ENCODE measurements at regions not wholly inside any gene's neighbourhood (a gene's known extent, or its start where the extent isn't known, plus 50 kb on each side); places are given as distances from the start of the nearest gene placed in this dataset.

- DNase-seq (no peak), ATAC-seq (replicated peaks) (no peak)
- no peaks in the 10 kb centered on the region for H3K4me1 Mint-ChIP-seq
- no peak overlapping the region for H3K27ac Mint-ChIP-seq
- peaks cover 5 to 9% of the 10 kb centered on the region in 2 donors for H3K9me3 Mint-ChIP-seq
- no peaks in the 10 kb centered on the region for H3K27me3 Mint-ChIP-seq
- H3K36me3 Mint-ChIP-seq, result peaks cover 2% of the 10 kb centered on the region in 2 donors
- H3K4me3 Mint-ChIP-seq, result no peak overlapping the region
These were observed 133.4 kb downstream of the ACTL7B start for GRCh38 chr9:108722396-108722795.

- DNase-seq, result no peak
- Mint-ChIP-seq H3K4me3 (no peak overlapping the region), H3K9me3 (peaks cover 14 to 16% of the 10 kb centered on the region in 2 donors), H3K4me1 (no peaks in the 10 kb centered on the region), H3K27ac (peak overlapping the region; percentile 72), H3K27me3 (no peaks in the 10 kb centered on the region), H3K36me3 (peaks cover 4 to 7% of the 10 kb centered on the region in 2 donors)
- ATAC-seq (replicated peaks), result no peak
These were observed 135.6 kb downstream of the ACTL7B start for GRCh38 chr9:108720191-108720642.

DNA sequence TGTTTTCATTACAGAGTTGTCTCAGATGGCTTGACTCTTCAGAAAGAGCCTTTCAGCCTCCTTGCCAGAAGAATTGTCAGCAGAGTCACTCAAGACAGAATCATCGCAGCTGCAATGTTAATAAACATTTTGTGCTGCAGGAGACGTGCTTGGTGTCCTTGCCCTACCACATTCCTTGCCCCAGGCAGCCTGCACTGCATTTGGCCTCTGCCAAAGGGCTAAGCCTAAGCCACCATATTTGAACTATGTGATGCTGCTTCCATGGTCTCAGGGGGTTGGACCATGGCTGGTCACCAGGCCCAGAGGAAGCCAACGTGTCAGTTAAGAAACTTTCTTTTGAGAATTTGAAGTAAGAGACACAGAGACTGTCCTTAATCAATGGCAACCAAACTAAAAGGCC, 145.4 kb downstream of the ACTL7B start:
- peaks cover 0 to 6% of the 10 kb centered on the region in 2 donors for H3K27me3 Mint-ChIP-seq
- peaks cover 4 to 9% of the 10 kb centered on the region in 2 donors for H3K9me3 Mint-ChIP-seq
- H3K4me1 Mint-ChIP-seq, result peaks cover 0 to 4% of the 10 kb centered on the region in 2 donors
- no peak for DNase-seq
- H3K27ac Mint-ChIP-seq, result no peak overlapping the region
- peaks cover 2 to 4% of the 10 kb centered on the region in 2 donors for H3K36me3 Mint-ChIP-seq
- no peak for ATAC-seq (replicated peaks)
- H3K4me3 Mint-ChIP-seq, result no peak overlapping the region

- DNase-seq, result no peak
- Mint-ChIP-seq H3K36me3 (peaks cover 1 to 4% of the 10 kb centered on the region in 2 donors), H3K27ac (no peak overlapping the region), H3K4me3 (no peak overlapping the region), H3K27me3 (peaks cover 0 to 6% of the 10 kb centered on the region in 2 donors), H3K4me1 (peaks cover 0 to 4% of the 10 kb centered on the region in 2 donors), H3K9me3 (peaks cover 4 to 7% of the 10 kb centered on the region in 2 donors)
- no peak for ATAC-seq (replicated peaks)
These were observed 145.8 kb downstream of the ACTL7B start for GRCh38 chr9:108709997-108710396.

DNA sequence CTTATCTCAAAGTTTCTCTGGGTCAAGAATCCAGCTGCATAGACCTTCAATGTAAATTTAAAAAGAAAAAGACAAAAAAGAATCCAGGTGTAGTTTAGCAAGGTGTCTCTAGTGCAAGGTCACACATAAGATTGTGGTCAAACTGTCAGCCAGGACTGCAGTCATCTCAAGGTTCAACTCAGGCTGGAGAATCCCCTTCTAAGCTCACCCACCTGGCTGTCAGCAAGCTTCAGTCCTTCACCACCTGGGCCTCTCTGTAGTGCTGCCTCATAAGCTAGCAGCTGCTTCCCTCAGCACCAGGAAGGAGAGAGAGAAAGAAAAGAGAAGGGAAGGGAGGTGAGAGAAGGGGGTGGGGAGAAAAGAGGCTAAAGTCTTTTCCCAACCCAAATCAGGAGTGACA, 146.7 kb downstream of the ACTL7B start:
- H3K36me3 Mint-ChIP-seq, result peaks cover 0 to 11% of the 10 kb centered on the region in 2 donors
- H3K4me1 Mint-ChIP-seq, result peaks cover 0 to 4% of the 10 kb centered on the region in 2 donors
- peaks cover 0 to 6% of the 10 kb centered on the region in 2 donors for H3K27me3 Mint-ChIP-seq
- peaks cover 2 to 4% of the 10 kb centered on the region in 2 donors for H3K9me3 Mint-ChIP-seq
- H3K4me3 Mint-ChIP-seq, result no peak overlapping the region
- ATAC-seq (replicated peaks) (no peak), DNase-seq (no peak)
- no peak overlapping the region for H3K27ac Mint-ChIP-seq

DNA sequence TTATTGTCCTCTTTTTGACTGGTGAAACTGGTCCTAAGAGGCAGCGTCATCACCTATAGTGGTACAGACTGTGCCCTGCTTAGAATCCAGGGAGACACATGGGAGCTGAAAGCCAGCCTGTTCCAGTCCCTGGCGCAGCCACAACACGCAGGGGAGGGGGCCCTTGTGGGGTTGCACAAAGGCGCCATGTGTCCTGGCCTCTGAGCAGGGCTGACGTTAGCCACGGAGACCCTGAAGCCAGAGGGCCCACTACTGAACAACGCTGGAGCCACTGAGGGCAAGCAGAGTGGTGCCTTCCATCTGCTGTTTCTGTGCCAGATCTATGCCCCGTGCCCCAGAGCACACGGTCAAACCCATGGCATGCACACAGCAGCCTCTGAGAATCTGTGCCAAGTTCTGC, 147.3 kb downstream of the ACTL7B start:
- Mint-ChIP-seq H3K9me3 (peaks cover 2 to 4% of the 10 kb centered on the region in 2 donors), H3K4me1 (peaks cover 0 to 4% of the 10 kb centered on the region in 2 donors), H3K27ac (no peak overlapping the region), H3K4me3 (no peak overlapping the region), H3K27me3 (peaks cover 0 to 5% of the 10 kb centered on the region in 2 donors), H3K36me3 (peaks cover 0 to 12% of the 10 kb centered on the region in 2 donors)
- DNase-seq (no peak), ATAC-seq (replicated peaks) (no peak)

DNA sequence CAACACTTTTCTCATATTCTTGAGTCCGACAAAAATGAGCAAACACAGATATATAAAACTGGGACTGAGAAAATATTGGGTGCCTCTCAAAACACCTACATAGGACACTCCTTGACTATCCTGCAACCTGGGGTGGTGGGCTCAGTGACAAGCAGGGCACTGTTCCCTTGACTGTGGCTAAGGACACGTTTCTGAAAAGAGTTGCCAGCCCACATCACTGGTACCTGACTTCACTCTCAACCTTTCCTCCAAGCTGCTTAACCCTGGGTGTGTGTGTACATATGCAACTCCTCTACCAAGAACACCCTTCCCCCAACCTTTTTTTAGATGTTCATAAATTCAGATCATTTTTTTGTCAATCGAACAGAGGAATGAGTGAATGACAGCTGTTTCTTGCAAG, 148.7 kb downstream of the ACTL7B start:
- no peak overlapping the region for H3K4me3 Mint-ChIP-seq
- no peaks in the 10 kb centered on the region for H3K27me3 Mint-ChIP-seq
- ATAC-seq (replicated peaks) (no peak), DNase-seq (no peak)
- H3K4me1 Mint-ChIP-seq, result peaks cover 0 to under 1% of the 10 kb centered on the region in 2 donors
- H3K36me3 Mint-ChIP-seq, result peaks cover 2 to 8% of the 10 kb centered on the region in 2 donors
- H3K27ac Mint-ChIP-seq, result no peak overlapping the region
- no peaks in the 10 kb centered on the region for H3K9me3 Mint-ChIP-seq

DNA sequence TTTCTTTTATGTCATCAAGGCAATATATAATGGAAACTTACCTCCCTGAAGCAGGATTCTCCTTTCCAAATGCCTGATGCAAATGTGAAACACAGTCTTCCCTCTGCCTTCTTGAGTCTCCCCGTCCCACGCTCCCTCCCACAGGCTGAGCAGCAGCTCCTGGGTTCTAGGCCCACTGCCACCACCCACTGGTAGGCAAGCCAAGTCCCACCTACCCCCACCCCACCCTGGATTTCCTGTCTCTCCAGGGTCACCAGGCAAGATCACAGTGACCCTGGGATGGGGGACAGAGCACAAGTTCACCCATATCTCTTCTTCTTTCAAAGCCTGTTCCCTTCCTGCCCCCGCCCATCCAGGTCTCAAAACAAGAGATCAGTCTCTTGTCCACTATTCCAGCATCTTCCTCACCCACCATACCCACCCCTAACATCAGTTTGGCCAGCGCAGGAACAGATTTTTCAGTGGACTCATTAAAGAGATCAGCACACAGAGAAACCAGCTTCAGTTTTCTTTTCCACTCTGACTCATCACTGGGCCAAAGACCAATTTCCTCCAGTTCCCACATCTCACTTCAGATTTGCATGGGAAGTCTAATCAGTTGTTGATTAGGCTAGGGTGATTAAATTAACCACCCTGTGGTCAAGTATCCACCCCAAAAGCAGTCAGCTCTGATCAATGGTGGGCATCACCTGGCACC, 151.5 kb downstream of the ACTL7B start:
- Mint-ChIP-seq H3K27ac (no peak overlapping the region), H3K36me3 (peaks cover 2 to 8% of the 10 kb centered on the region in 2 donors), H3K9me3 (no peaks in the 10 kb centered on the region), H3K27me3 (no peaks in the 10 kb centered on the region), H3K4me3 (no peak overlapping the region), H3K4me1 (no peaks in the 10 kb centered on the region)
- DNase-seq (no peak), ATAC-seq (replicated peaks) (no peak)

GRCh38 chr9:108703429-108703828, 152.4 kb downstream of the ACTL7B start:
- Mint-ChIP-seq H3K4me1 (no peaks in the 10 kb centered on the region), H3K36me3 (peaks cover 2 to 8% of the 10 kb centered on the region in 2 donors), H3K27me3 (no peaks in the 10 kb centered on the region), H3K9me3 (peaks cover 2 to 4% of the 10 kb centered on the region in 2 donors), H3K27ac (no peak overlapping the region), H3K4me3 (no peak overlapping the region)
- DNase-seq (no peak), ATAC-seq (replicated peaks) (no peak)

- ATAC-seq (replicated peaks) (no peak), DNase-seq (no peak)
- Mint-ChIP-seq H3K4me1 (no peaks in the 10 kb centered on the region), H3K27me3 (no peaks in the 10 kb centered on the region), H3K27ac (no peak overlapping the region), H3K36me3 (peaks cover 2 to 8% of the 10 kb centered on the region in 2 donors), H3K9me3 (peaks cover 2 to 8% of the 10 kb centered on the region in 2 donors), H3K4me3 (no peak overlapping the region)
These were observed 153.1 kb downstream of the ACTL7B start for GRCh38 chr9:108702681-108703080.

GRCh38 chr9:108698801-108699200, 157.0 kb downstream of the ACTL7B start:
- Mint-ChIP-seq H3K27ac (no peak overlapping the region), H3K27me3 (no peaks in the 10 kb centered on the region), H3K9me3 (peaks cover 9 to 19% of the 10 kb centered on the region in 2 donors), H3K36me3 (peaks cover 3 to 4% of the 10 kb centered on the region in 2 donors), H3K4me3 (no peak overlapping the region), H3K4me1 (no peaks in the 10 kb centered on the region)
- no peak for DNase-seq
- ATAC-seq (replicated peaks), result no peak

DNA sequence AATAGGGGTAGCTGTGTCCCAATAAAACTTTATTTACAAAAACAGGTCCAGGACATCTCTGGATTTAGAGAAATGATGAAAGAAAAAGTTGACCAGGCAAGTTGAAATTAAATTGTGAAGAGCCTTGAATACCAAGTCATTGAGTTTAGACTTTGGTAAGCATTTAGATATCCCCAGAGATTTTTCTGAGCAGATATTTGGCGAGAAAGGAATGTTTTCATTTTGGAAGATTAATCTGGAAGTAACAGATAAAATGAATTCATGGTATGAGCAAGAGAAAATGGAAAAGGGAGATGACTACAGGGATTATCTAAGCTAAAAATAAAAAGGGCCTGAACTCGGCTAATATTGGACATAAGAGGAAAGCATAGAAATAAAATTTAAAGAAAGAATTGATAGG, 157.6 kb downstream of the ACTL7B start:
- Mint-ChIP-seq H3K27ac (no peak overlapping the region), H3K4me3 (no peak overlapping the region), H3K4me1 (no peaks in the 10 kb centered on the region), H3K9me3 (peaks cover 9 to 19% of the 10 kb centered on the region in 2 donors), H3K36me3 (peaks cover 3 to 4% of the 10 kb centered on the region in 2 donors), H3K27me3 (no peaks in the 10 kb centered on the region)
- DNase-seq (no peak), ATAC-seq (replicated peaks) (no peak)

DNA sequence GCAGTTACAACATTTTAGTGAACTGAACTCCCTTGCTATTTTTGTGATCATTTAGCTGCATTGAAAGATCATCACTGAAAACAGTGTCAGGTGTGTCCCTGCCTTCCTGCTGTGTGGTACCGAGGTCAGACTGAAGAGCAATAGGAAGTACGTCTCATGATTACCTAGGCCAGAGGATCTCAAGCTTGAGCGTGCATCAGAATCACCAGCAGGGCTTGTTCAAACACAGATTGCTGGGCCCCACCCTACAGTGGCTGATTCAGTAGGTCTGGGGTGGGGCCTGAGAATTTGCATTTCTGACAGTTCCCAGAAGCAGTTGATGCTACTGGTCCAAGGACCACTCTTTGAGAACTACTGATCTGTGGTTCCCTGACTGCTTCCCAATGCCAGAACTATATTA, 159.6 kb downstream of the ACTL7B start:
- H3K27me3 Mint-ChIP-seq, result no peaks in the 10 kb centered on the region
- H3K36me3 Mint-ChIP-seq, result peaks cover 1 to 4% of the 10 kb centered on the region in 2 donors
- DNase-seq (no peak), ATAC-seq (replicated peaks) (no peak)
- peaks cover 9 to 19% of the 10 kb centered on the region in 2 donors for H3K9me3 Mint-ChIP-seq
- no peak overlapping the region for H3K4me3 Mint-ChIP-seq
- no peaks in the 10 kb centered on the region for H3K4me1 Mint-ChIP-seq
- H3K27ac Mint-ChIP-seq, result no peak overlapping the region

- no peaks in the 10 kb centered on the region for H3K4me1 Mint-ChIP-seq
These were observed 161.6 kb downstream of the ACTL7B start for GRCh38 chr9:108694170-108694569.

GRCh38 chr9:108691614-108692013, 164.2 kb downstream of the ACTL7B start:
- Mint-ChIP-seq H3K4me3 (no peak overlapping the region), H3K9me3 (peaks cover 10 to 11% of the 10 kb centered on the region in 2 donors), H3K36me3 (peaks cover 1 to 9% of the 10 kb centered on the region in 2 donors), H3K27ac (no peak overlapping the region), H3K27me3 (no peaks in the 10 kb centered on the region), H3K4me1 (no peaks in the 10 kb centered on the region)
- no peak for DNase-seq
- no peak for ATAC-seq (replicated peaks)

More at GRCh38 chr9:108694170-108694569, 161.6 kb downstream of the ACTL7B start:
- Mint-ChIP-seq H3K36me3 (peaks cover 1 to 4% of the 10 kb centered on the region in 2 donors), H3K4me3 (no peak overlapping the region), H3K27me3 (no peaks in the 10 kb centered on the region), H3K27ac (no peak overlapping the region), H3K9me3 (peaks cover 9 to 19% of the 10 kb centered on the region in 2 donors)
- DNase-seq (no peak), ATAC-seq (replicated peaks) (no peak)

All from stimulated activated naive B cell treated with anti-CD40 and anti-IgM and Interleukin-4, amounts not matched to agents 10 μg/mL and 1 μg/mL and 100 μg/mL, for 72 hours (primary cell).